Endodermal cell (in vitro differentiated cells): ENCODE measurements at regions not wholly inside any gene's neighbourhood (a gene's known extent, or its start where the extent isn't known, plus 50 kb on each side); places are given as distances from the start of the nearest gene placed in this dataset.

Experiments
- DNase-seq: peaks from one replicate; pipeline ENCODE4 v3.0.0-alpha.2; 2017
- H3K27ac ChIP-seq: 2 replicates; pipeline ENCODE4 v1.5.1; 2013; ENCODE audit warnings: mild to moderate bottlenecking, low read depth, low read length, moderate library complexity
- H3K27me3 ChIP-seq: 2 replicates; pipeline ENCODE4 v1.6.1; 2013; ENCODE audit warnings: mild to moderate bottlenecking, low read length, moderate library complexity; ENCODE audit not compliant: insufficient read depth, control insufficient read depth, poor library complexity, severe bottlenecking
- H3K36me3 ChIP-seq: 2 replicates; pipeline ENCODE4 v1.7.0; 2013; ENCODE audit warnings: mild to moderate bottlenecking, low read length, moderate library complexity; ENCODE audit not compliant: control insufficient read depth, insufficient read depth
- H3K4me1 ChIP-seq: one replicate; pipeline ENCODE4 v1.7.0; 2013; ENCODE audit warnings: low read length; ENCODE audit not compliant: control insufficient read depth, insufficient read depth
- H3K4me3 ChIP-seq: 2 replicates; pipeline ENCODE4 v1.5.1; 2013; ENCODE audit warnings: mild to moderate bottlenecking, low read length, moderate library complexity
- H3K9ac ChIP-seq: 2 replicates; pipeline ENCODE4 v1.6.1; 2013; ENCODE audit warnings: mild to moderate bottlenecking, low read length, moderate library complexity; ENCODE audit not compliant: poor library complexity, severe bottlenecking; ENCODE audit errors: extremely low read depth
- H3K9me3 ChIP-seq: 2 replicates; pipeline ENCODE4 v1.6.1; 2013; ENCODE audit warnings: mild to moderate bottlenecking, low read length, moderate library complexity; ENCODE audit not compliant: control insufficient read depth
- H3K27ac Mint-ChIP-seq: 2 replicates; pipeline ENCODE4 v1.8.0; 2020; ENCODE audit warnings: mixed read lengths
- H3K27me3 Mint-ChIP-seq: 2 replicates; pipeline ENCODE4 v1.8.0; 2021; ENCODE audit warnings: mild to moderate bottlenecking, mixed read lengths; ENCODE audit not compliant: insufficient read depth
- H3K36me3 Mint-ChIP-seq: 2 replicates; pipeline ENCODE4 v1.8.0; 2020; ENCODE audit warnings: low read depth, mixed read lengths
- H3K4me1 Mint-ChIP-seq: 2 replicates; pipeline ENCODE4 v1.8.0; 2020; ENCODE audit warnings: mixed read lengths
- H3K4me3 Mint-ChIP-seq: 2 replicates; pipeline ENCODE4 v1.8.0; 2020; ENCODE audit warnings: mild to moderate bottlenecking, moderate library complexity, mixed read lengths
- H3K9me3 Mint-ChIP-seq: 2 replicates; pipeline ENCODE4 v1.8.0; 2020; ENCODE audit warnings: mild to moderate bottlenecking, mixed read lengths
- WGBS, 2 experiments: methylation state at CpG; one replicate each; pipeline versions ENCODE4 v1.1.5 to v1.1.7; 2013; ENCODE audit warnings: missing lambda C conversion rate in 2 of 2, mixed read lengths in 1 of 2; ENCODE audit not compliant: insufficient coverage in 1 of 2, insufficient read length in 1 of 2; 5-methylcytosine and 5-hydroxymethylcytosine counted together
- TF ChIP-seq, protein P1 (sequence below): fragments of 200-600 bp; sonication (generic); conservative IDR thresholded peaks from 2 replicates; pipeline ENCODE4 v1.5.0; 2021; ENCODE audit warnings: antibody characterized with exemption, mild to moderate bottlenecking

DNA sequence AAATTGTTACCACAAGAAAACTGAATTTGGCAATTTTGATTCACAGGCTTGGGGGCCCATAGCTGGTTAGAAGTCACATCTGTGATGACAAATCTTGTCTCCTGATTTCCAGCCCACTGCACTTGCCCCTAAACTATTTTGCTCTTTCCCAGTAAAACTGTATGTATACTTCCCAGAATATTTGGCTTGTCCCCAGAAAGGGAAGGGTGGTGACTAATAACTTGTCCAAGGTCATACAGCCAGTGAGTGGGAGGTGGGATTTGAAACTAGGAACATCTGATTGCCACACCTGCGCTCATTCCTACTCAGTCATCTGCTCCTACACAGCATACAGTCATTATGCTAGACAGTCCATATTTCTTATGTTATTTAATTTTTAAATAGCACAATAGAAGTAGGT, 304.5 kb downstream of the SDHAF3 start:
- DNase-seq, result no peak
- Mint-ChIP-seq H3K36me3 (no peaks in the 10 kb centered on the region), H3K4me3 (no peak overlapping the region), H3K27ac (no peak overlapping the region), H3K4me1 (no peaks in the 10 kb centered on the region), H3K27me3 (no peaks in the 10 kb centered on the region), H3K9me3 (peaks cover 10% of the 10 kb centered on the region)
- Histone ChIP-seq H3K4me3 (no peak overlapping the region), H3K27ac (peak overlapping the region; percentile 87), H3K9me3 (peaks cover 9% of the 10 kb centered on the region), H3K27me3 (no peaks in the 10 kb centered on the region), H3K9ac (no peak overlapping the region), H3K4me1 (no peaks in the 10 kb centered on the region), H3K36me3 (no peaks in the 10 kb centered on the region)
- TF ChIP-seq, protein P1, sequence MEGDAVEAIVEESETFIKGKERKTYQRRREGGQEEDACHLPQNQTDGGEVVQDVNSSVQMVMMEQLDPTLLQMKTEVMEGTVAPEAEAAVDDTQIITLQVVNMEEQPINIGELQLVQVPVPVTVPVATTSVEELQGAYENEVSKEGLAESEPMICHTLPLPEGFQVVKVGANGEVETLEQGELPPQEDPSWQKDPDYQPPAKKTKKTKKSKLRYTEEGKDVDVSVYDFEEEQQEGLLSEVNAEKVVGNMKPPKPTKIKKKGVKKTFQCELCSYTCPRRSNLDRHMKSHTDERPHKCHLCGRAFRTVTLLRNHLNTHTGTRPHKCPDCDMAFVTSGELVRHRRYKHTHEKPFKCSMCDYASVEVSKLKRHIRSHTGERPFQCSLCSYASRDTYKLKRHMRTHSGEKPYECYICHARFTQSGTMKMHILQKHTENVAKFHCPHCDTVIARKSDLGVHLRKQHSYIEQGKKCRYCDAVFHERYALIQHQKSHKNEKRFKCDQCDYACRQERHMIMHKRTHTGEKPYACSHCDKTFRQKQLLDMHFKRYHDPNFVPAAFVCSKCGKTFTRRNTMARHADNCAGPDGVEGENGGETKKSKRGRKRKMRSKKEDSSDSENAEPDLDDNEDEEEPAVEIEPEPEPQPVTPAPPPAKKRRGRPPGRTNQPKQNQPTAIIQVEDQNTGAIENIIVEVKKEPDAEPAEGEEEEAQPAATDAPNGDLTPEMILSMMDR, result no peak
- WGBS, 2 experiments, result no CpG with 5 or more reads among the region's 1 CpG

DNA sequence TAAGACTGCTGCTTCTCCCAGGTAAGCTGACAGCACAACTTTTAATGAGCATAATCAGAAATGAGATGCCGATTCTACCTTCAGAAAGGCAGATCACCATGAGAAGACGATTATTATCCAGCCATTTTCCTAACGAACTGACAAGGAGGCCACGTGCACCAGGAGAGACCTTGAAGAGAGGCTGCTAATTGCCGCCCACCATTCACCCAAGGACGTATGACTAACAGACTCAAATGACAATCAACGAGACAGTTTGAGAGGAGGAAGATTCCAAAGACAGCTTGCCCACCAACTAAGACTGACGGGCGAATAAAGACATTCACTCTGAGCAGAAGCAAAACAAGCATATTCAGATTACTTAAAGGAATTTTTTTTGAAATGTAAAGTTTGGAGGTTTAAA, 301.9 kb upstream of the TAC1 start:
- Histone ChIP-seq H3K27me3 (no peaks in the 10 kb centered on the region), H3K4me1 (no peaks in the 10 kb centered on the region), H3K9me3 (no peaks in the 10 kb centered on the region), H3K9ac (no peak overlapping the region), H3K36me3 (no peaks in the 10 kb centered on the region), H3K4me3 (no peak overlapping the region), H3K27ac (no peak overlapping the region)
- no peaks in the 10 kb centered on the region for H3K27me3 Mint-ChIP-seq
- TF ChIP-seq, protein P1, result no peak
- WGBS, 2 experiments, result 84 to 85% methylated on average over 9 of the region's 9 CpGs
- no peak for DNase-seq
- no peaks in the 10 kb centered on the region for H3K4me1 Mint-ChIP-seq
- no peak overlapping the region for H3K27ac Mint-ChIP-seq
- no peaks in the 10 kb centered on the region for H3K9me3 Mint-ChIP-seq
- H3K4me3 Mint-ChIP-seq, result no peak overlapping the region
- no peaks in the 10 kb centered on the region for H3K36me3 Mint-ChIP-seq

DNA sequence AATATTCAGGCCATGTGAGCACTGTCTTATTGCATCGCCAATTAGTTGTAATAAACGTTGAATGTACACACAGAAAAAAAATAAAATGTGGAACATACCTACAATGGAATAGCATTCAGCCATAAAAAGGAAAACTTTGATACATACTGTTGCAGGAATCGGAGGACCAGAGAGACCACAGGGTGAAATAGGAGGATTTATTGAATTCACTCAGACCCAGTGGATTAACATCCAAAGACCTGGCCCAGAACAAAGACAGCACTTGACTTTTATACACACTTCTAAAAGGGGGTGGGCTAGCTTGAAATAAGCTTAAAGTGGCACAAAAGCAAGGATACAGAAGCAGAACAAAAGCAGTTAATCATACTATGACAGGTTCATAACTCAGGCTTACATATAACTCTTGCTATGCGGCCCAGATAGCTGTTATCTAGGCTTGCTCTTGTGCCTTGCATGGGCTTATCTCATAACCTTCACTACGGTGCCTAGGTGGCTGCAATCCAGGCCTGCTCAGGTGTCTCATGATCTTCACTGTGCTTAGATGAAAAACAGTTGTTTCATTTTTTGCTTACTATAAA, 292.2 kb upstream of the TAC1 start:
- 90 to 95% methylated on average over 3 to 5 of the region's 5 CpGs for WGBS, 2 experiments
- DNase-seq, result no peak
- Mint-ChIP-seq H3K9me3 (peaks cover 44% of the 10 kb centered on the region), H3K36me3 (no peaks in the 10 kb centered on the region), H3K27me3 (no peaks in the 10 kb centered on the region), H3K4me3 (no peak overlapping the region), H3K27ac (no peak overlapping the region), H3K4me1 (no peaks in the 10 kb centered on the region)
- H3K4me3 ChIP-seq, result no peak overlapping the region
- TF ChIP-seq, protein P1, result no peak
- peaks cover 33% of the 10 kb centered on the region for H3K9me3 ChIP-seq
- H3K9ac ChIP-seq, result no peak overlapping the region
- no peak overlapping the region for H3K27ac ChIP-seq
- H3K27me3 ChIP-seq, result no peaks in the 10 kb centered on the region
- no peaks in the 10 kb centered on the region for H3K36me3 ChIP-seq
- H3K4me1 ChIP-seq, result no peaks in the 10 kb centered on the region
